BLaER1 (cell line): ENCODE measurements at regions not wholly inside any gene's neighbourhood (a gene's known extent, or its start where the extent isn't known, plus 50 kb on each side); places are given as distances from the start of the nearest gene placed in this dataset.
A peak's percentile ranks its signal among the peaks of the same experiment; 100 is the strongest.
"Not testable (repeated sequence)": the region's sequence is repeated elsewhere in the genome, so short reads cannot be mapped to it uniquely, and the experiment has no call there.

Source experiments
- H3K27ac ChIP-seq: shearing (Covaris generic); formaldehyde crosslinking; 2 replicates; pipeline ENCODE4 v1.8.1; 2022
- H3K27me3 ChIP-seq: shearing (Covaris generic); formaldehyde crosslinking; 2 replicates; pipeline ENCODE4 v1.8.1; 2022
- H3K36me3 ChIP-seq: shearing (Covaris generic); formaldehyde crosslinking; 2 replicates; pipeline ENCODE4 v1.8.1; 2022
- H3K4me1 ChIP-seq: shearing (Covaris generic); formaldehyde crosslinking; 2 replicates; pipeline ENCODE4 v1.8.1; 2022
- H3K4me2 ChIP-seq: shearing (Covaris generic); formaldehyde crosslinking; 2 replicates; pipeline ENCODE4 v1.8.1; 2022
- H3K4me3 ChIP-seq: shearing (Covaris generic); formaldehyde crosslinking; 2 replicates; pipeline ENCODE4 v1.8.1; 2022
- H3K9ac ChIP-seq: shearing (Covaris generic); formaldehyde crosslinking; 2 replicates; pipeline ENCODE4 v1.8.1; 2022
- H3K9me3 ChIP-seq: shearing (Covaris generic); formaldehyde crosslinking; 2 replicates; pipeline ENCODE4 v1.8.1; 2022
- H4K20me1 ChIP-seq: shearing (Covaris generic); formaldehyde crosslinking; 2 replicates; pipeline ENCODE4 v1.8.1; 2022
- Cebpa-rat ChIP-seq: shearing (Covaris generic); IDR thresholded peaks from 2 replicates; pipeline ENCODE4 v1.8.1; 2022

GRCh38 chr5:179457612-179458011, 92.7 kb upstream of the RUFY1 start:
- Histone ChIP-seq H3K27me3 (no peaks in the 10 kb centered on the region), H3K4me2 (no peak overlapping the region), H4K20me1 (no peaks in the 10 kb centered on the region), H3K36me3 (no peaks in the 10 kb centered on the region), H3K9ac (no peak overlapping the region), H3K27ac (no peak overlapping the region), H3K4me3 (no peak overlapping the region), H3K4me1 (peaks cover 8% of the 10 kb centered on the region), H3K9me3 (peaks cover 38% of the 10 kb centered on the region)
- TF ChIP-seq Cebpa-rat: no peak

- not testable (repeated sequence) for H3K9ac ChIP-seq, H3K4me2 ChIP-seq, H3K4me1 ChIP-seq, H3K27me3 ChIP-seq, H3K36me3 ChIP-seq, H3K27ac ChIP-seq, H4K20me1 ChIP-seq
- H3K4me3 ChIP-seq: peak overlapping the region; percentile 36; the same call in 1 of the 2 replicates
- peaks cover 53% of the 10 kb centered on the region for H3K9me3 ChIP-seq
Observed at GRCh38 chr5:179456075-179456474, 94.3 kb upstream of the RUFY1 start.

GRCh38 chr5:179455320-179455719, 95.0 kb upstream of the RUFY1 start:
- no peak overlapping the region for H3K9ac ChIP-seq
- no peaks in the 10 kb centered on the region for H4K20me1 ChIP-seq
- no peaks in the 10 kb centered on the region for H3K27me3 ChIP-seq
- H3K9me3 ChIP-seq: peaks cover 60% of the 10 kb centered on the region
- no peak for TF ChIP-seq Cebpa-rat
- H3K36me3 ChIP-seq: no peaks in the 10 kb centered on the region
- H3K4me1 ChIP-seq: peaks cover 8% of the 10 kb centered on the region
- peak overlapping the region; percentile 45; the same call in 1 of the 2 replicates for H3K4me2 ChIP-seq
- peak overlapping the region; percentile 41; the same call in 1 of the 2 replicates for H3K27ac ChIP-seq
- H3K4me3 ChIP-seq: peak overlapping the region; percentile 36; the same call in 1 of the 2 replicates

GRCh38 chr5:179454356-179454755, 96.0 kb upstream of the RUFY1 start:
- Histone ChIP-seq H3K4me3 (no peak overlapping the region), H3K9ac (no peak overlapping the region), H3K36me3 (no peaks in the 10 kb centered on the region), H3K4me2 (no peak overlapping the region), H3K9me3 (peaks cover 70% of the 10 kb centered on the region), H3K27ac (no peak overlapping the region), H3K4me1 (peaks cover 8% of the 10 kb centered on the region), H3K27me3 (no peaks in the 10 kb centered on the region), H4K20me1 (no peaks in the 10 kb centered on the region)
- TF ChIP-seq Cebpa-rat: no peak

- no peak overlapping the region for H3K4me3 ChIP-seq
- H3K9ac ChIP-seq: no peak overlapping the region
- no peak for TF ChIP-seq Cebpa-rat
- peaks cover 70% of the 10 kb centered on the region for H3K9me3 ChIP-seq
- H3K4me1 ChIP-seq: peaks cover 8% of the 10 kb centered on the region
- no peaks in the 10 kb centered on the region for H3K36me3 ChIP-seq
- H3K4me2 ChIP-seq: no peak overlapping the region
- no peaks in the 10 kb centered on the region for H3K27me3 ChIP-seq
- no peaks in the 10 kb centered on the region for H4K20me1 ChIP-seq
- no peak overlapping the region for H3K27ac ChIP-seq
Observed at GRCh38 chr5:179453616-179454015, 96.7 kb upstream of the RUFY1 start.

- Histone ChIP-seq H3K4me1 (peaks cover 8% of the 10 kb centered on the region), H3K4me3 (no peak overlapping the region), H3K4me2 (no peak overlapping the region), H3K9me3 (peaks cover 66% of the 10 kb centered on the region), H3K27ac (no peak overlapping the region), H3K36me3 (no peaks in the 10 kb centered on the region), H4K20me1 (no peaks in the 10 kb centered on the region), H3K27me3 (no peaks in the 10 kb centered on the region), H3K9ac (no peak overlapping the region)
- no peak for TF ChIP-seq Cebpa-rat
Observed at GRCh38 chr5:179452356-179453230, 97.8 kb upstream of the RUFY1 start.

GRCh38 chr5:179451828-179452196, 98.5 kb upstream of the RUFY1 start:
- Histone ChIP-seq H3K9me3 (peaks cover 61% of the 10 kb centered on the region), H3K27me3 (no peaks in the 10 kb centered on the region), H3K4me3 (no peak overlapping the region), H4K20me1 (no peaks in the 10 kb centered on the region), H3K4me2 (no peak overlapping the region), H3K27ac (no peak overlapping the region), H3K9ac (no peak overlapping the region), H3K36me3 (no peaks in the 10 kb centered on the region), H3K4me1 (peaks cover 8% of the 10 kb centered on the region)
- TF ChIP-seq Cebpa-rat: no peak

- Histone ChIP-seq H3K36me3 (no peaks in the 10 kb centered on the region), H3K4me1 (peaks cover 8% of the 10 kb centered on the region), H3K4me3 (no peak overlapping the region), H3K4me2 (no peak overlapping the region), H4K20me1 (no peaks in the 10 kb centered on the region), H3K9me3 (peaks cover 56% of the 10 kb centered on the region), H3K9ac (no peak overlapping the region), H3K27me3 (no peaks in the 10 kb centered on the region), H3K27ac (no peak overlapping the region)
- TF ChIP-seq Cebpa-rat: no peak
Observed at GRCh38 chr5:179451114-179451827, 99.1 kb upstream of the RUFY1 start.

- not testable (repeated sequence) for H3K27ac ChIP-seq, H4K20me1 ChIP-seq, H3K4me3 ChIP-seq, H3K27me3 ChIP-seq, H3K4me1 ChIP-seq, H3K36me3 ChIP-seq, H3K9ac ChIP-seq, H3K4me2 ChIP-seq
- peaks cover 43% of the 10 kb centered on the region for H3K9me3 ChIP-seq
Observed at GRCh38 chr5:179449950-179450349, 100.4 kb upstream of the RUFY1 start.

GRCh38 chr5:179448282-179448681, 102.1 kb upstream of the RUFY1 start:
- H3K4me3 ChIP-seq, H3K36me3 ChIP-seq, H3K27ac ChIP-seq, H3K9ac ChIP-seq, H3K27me3 ChIP-seq, H3K4me1 ChIP-seq, H4K20me1 ChIP-seq, H3K4me2 ChIP-seq: not testable (repeated sequence)
- peaks cover 36% of the 10 kb centered on the region for H3K9me3 ChIP-seq

- H3K4me2 ChIP-seq, H3K4me1 ChIP-seq, H4K20me1 ChIP-seq: not testable (repeated sequence)
Observed at GRCh38 chr5:179442289-179442688, 97.0 kb upstream of the ADAMTS2 start.

More at GRCh38 chr5:179442289-179442688, 97.0 kb upstream of the ADAMTS2 start:
- not testable (repeated sequence) for H3K27me3 ChIP-seq, H3K27ac ChIP-seq, H3K9ac ChIP-seq, H3K36me3 ChIP-seq, H3K4me3 ChIP-seq
- peaks cover 12% of the 10 kb centered on the region; the same call in 1 of the 2 replicates for H3K9me3 ChIP-seq
